GM19395 (cell line): ENCODE measurements at regions not wholly inside any gene's neighbourhood (a gene's known extent, or its start where the extent isn't known, plus 50 kb on each side); places are given as distances from the start of the nearest gene placed in this dataset.

Experiments used
- ATAC-seq: cut with Tn5 transposase; IDR thresholded peaks from one replicate; pipeline ENCODE4 v1.9.1; 2021; ENCODE audit warnings: mild to moderate bottlenecking, moderate library complexity; ENCODE audit not compliant: unreplicated experiment

- no peak for ATAC-seq
These were observed 204.4 kb downstream of the CXCL12 start for GRCh38 chr10:44180321-44181168.

- no peak for ATAC-seq
These were observed 206.0 kb downstream of the CXCL12 start for GRCh38 chr10:44178856-44179255.

GRCh38 chr10:44178281-44178680 lies 206.6 kb downstream of the CXCL12 start:
- no peak for ATAC-seq

- ATAC-seq: no peak
These were observed 207.3 kb downstream of the CXCL12 start for GRCh38 chr10:44177610-44178009.

GRCh38 chr10:44176311-44176710 lies 208.6 kb downstream of the CXCL12 start:
- no peak for ATAC-seq

- no peak for ATAC-seq
These were observed 211.3 kb downstream of the CXCL12 start for GRCh38 chr10:44173608-44173894.

- ATAC-seq: no peak
These were observed 211.9 kb downstream of the CXCL12 start for GRCh38 chr10:44172883-44173607.

- no peak for ATAC-seq
These were observed 213.1 kb downstream of the CXCL12 start for GRCh38 chr10:44171765-44172164.

- no peak for ATAC-seq
These were observed 216.4 kb downstream of the CXCL12 start for GRCh38 chr10:44168478-44168877.

- no peak for ATAC-seq
These were observed 217.1 kb downstream of the CXCL12 start for GRCh38 chr10:44167752-44168151.

- no peak for ATAC-seq
These were observed 218.5 kb downstream of the CXCL12 start for GRCh38 chr10:44166441-44166840.

- no peak for ATAC-seq
These were observed 220.5 kb downstream of the CXCL12 start for GRCh38 chr10:44164251-44164956.

- ATAC-seq: no peak
These were observed 223.7 kb downstream of the CXCL12 start for GRCh38 chr10:44161184-44161583.

- no peak for ATAC-seq
These were observed 227.3 kb downstream of the CXCL12 start for GRCh38 chr10:44157574-44157973.

GRCh38 chr10:44154956-44155355 lies 229.9 kb downstream of the CXCL12 start:
- ATAC-seq: no peak

- no peak for ATAC-seq
These were observed 230.8 kb downstream of the CXCL12 start for GRCh38 chr10:44153918-44154670.

- no peak for ATAC-seq
These were observed 241.3 kb downstream of the CXCL12 start for GRCh38 chr10:44143556-44143955.

GRCh38 chr10:44132361-44133289 lies 252.3 kb downstream of the CXCL12 start:
- ATAC-seq: no peak

- no peak for ATAC-seq
These were observed 258.6 kb downstream of the CXCL12 start for GRCh38 chr10:44126291-44126717.

GRCh38 chr10:44125879-44126278 lies 259.0 kb downstream of the CXCL12 start:
- no peak for ATAC-seq
